NCI-H748 (cell line): ENCODE measurements at regions not wholly inside any gene's neighbourhood (a gene's known extent, or its start where the extent isn't known, plus 50 kb on each side); places are given as distances from the start of the nearest gene placed in this dataset.

Experiments used
- DNase-seq: peaks from one replicate; lab custom pipeline; 2025; ENCODE audit not compliant: unreplicated experiment; lab: John Stamatoyannopoulos, UW

DNA sequence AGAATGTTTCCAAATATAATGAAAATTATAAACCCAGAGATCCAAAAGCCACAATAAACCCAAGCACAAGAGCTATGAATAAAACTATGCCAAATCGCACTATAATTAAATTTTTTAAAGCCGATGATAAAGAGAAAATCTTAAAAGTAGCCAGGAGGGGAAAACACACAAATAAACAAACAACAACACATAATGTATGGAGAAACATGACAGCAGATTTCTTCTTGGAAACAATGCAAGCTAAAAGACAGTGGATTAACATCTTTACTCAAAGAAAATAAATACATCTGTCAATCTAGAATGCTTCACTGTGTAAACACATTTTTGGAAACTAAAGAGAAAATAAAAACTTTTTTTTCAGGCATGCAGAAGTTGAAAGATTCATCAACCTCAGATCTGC is 53.0 kb upstream of the SMOX start:
- no peak for DNase-seq

DNA sequence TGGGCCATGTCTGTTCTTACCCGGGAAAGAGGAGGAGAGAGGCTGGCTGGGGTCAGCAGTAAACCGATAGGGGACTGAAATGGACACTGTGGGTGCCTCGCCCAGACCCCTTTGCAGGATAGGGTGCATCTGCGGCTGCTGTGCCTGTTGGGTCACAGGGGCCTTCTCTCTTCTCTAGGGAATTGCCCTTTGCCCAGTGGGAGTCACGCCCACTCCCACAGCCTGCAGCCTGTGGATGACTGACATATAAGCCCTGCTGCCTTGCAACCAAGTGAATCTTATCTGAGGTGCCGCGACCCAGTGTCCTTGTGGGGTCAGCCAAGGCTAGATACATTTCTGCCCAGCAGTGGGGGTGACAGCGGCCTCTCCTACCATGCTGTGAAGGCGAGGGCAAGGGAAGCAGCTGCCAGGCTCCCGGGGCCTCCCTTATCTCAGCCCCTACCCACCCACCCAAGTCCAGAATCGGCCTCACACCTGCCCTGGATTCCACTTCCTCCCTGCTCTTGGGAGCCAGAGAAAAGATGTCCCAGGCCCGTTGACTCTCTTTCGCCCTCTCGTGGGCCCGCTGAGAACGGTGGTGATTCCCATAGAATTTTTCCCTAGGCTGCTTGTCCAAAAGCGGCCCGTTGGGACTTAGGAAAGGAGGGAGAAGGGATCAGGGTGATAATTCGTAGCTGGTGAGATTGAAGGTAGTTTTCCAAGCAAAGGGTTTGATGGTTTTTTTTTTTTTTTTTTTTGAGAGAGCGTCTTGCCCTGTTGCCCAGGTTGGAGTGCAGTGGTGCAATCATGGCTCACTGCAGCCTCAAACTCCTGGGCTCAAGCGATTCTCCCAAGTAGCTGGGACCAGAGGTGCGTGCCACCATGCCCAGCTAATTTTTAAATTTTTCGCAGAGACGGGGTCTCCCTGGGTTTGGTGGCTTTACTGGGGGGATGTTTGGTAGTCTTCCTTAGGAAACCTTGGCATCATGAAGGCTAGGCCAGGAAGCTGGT is 56.8 kb upstream of the SMOX start:
- peak; percentile 59 for DNase-seq

DNA sequence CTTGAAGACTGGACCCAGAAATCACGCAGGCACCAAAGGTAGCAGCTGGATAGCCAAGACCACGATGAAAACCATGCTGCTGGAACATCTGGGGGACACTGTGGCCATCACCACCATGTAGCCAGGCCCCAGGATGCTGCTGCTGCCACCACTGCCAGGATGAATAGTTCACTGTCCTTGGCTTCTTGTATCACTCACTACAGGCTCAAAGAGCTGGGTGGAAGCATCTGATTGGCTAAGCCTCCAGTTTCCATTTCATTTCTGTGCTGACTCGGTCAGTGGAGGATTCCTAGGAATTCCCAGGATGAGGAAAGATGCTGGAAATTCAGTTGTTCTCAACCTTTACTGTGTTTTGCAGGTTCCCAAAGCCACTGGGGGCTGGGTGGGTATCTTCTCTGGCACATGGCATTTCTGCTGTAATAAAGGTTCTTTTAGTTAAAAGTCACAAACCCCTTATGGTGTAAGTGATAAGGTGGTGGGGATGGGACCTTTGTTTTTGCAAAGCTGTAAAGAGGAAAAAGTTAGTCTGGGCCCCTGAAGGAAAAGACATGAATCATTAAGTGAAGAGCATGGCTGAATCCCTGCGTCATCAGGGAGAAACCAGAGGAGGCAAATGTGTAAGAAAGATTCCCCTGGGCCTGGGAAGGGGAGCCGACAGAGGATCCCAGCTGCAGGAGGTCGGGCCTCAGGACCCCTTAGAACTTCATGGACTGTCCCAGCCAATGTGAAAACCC is 57.7 kb upstream of the SMOX start:
- no peak for DNase-seq

DNA sequence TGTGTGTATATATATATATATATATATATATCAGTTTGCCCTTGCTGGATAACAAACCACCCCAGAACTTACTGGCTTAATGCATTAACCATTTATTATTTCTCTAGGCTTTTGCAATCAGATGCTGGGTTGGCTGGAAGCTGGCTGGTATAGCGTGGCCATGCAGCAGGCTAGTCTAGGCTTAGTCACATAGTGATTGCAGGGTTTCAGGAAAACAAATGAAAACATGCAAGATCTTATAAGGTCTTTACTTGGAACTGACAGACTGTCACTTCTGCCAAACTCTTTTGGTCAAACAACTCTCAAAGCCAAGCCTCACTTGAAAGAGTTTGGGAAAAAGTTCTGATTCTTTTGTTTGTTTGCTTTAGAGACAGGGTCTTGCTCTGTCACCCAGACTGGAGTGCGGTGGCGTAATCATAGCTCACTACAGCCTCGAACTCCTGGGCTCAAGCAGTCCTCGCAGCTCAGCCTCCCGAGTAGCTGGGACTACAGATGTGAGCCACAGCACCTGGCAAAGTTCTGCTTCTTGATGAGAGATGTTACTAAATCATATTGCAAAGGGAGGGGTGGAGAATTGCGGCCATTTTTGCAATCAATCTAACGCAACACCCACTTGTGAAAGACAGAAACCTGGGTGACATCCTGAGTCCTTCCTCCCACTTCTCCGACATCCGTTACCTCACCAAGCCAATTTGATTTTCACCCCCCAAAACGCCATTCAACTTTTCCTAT is 58.7 kb upstream of the SMOX start:
- no peak for DNase-seq

DNA sequence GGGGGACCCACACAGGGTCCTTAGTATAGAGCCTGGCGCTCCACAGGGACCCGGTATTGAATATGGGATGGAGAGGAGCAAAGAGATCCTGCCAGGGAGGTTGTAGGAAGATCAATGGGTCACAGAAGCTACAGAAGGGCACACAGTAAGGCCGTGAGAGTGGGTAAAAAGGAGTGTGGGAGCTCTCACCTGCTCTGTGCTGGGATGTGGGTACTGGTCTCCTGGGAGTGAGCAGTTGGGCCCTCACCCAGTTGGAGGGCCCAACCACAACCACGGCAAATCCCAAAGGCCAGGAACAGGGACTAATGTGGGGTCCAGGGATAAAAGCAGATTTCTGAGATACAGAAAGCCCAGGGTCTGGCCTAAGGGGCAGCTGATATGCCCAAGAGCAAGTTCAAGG is 59.9 kb upstream of the SMOX start:
- no peak for DNase-seq

DNA sequence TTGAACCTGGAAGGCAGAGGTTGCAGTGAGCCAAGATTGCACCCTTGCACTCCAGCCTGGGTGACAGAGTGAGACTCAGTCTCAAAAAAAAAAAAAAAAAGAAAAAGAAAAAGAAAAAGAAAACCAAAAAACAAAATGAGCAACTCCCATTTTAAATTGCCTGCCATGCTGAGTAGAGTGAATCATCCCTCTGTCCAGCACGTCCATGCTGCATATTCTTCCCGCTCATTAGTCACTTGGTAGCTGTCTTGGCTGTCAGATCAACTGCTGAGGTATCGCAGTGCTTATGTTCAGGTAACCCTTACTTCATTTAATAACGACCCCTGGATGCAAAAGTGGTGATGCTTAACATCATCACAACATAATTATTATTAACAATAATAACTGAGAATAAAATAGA is 60.7 kb upstream of the SMOX start:
- no peak for DNase-seq

DNA sequence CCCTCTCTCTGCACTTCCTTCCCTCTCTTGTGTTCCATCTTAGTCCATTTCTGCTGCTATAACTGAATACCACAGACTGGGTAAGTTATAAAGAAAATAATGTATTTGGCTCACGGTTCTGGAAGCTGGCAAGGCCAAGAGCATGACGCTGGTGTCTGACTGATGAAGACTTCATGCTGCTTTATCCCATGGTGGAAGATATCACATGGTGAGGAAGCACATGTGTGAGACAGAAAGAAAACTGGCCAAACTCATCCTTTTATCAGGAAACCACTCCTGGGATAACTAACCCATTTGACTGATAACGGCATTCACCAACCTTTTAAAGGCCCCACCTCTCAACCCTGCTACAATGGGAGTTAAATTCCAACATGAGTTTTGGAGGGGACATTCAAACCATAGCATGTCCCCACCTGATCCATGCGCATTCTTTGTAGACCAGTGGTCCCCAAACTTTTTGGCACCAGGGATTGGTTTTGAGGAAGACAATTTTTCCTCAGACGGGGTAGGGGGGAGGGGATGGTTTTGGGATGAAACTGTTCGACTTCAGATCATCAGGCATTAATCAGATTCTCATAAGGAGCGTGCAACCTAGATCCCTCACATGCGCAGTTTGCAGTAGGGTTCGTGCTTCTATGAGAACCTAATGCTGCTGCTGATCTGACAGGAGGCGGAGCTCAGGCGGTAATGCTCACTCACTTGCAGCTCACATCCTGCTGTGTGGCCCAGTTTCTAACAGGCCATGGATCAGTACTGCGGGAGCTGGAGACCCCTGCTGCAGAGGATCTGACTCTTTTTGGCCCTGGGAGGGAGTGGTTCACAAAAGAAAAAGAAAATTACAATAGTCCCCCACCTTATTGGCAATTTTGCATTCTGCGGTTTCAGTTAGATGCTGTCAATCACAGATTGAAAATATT is 61.6 kb upstream of the SMOX start:
- no peak for DNase-seq

DNA sequence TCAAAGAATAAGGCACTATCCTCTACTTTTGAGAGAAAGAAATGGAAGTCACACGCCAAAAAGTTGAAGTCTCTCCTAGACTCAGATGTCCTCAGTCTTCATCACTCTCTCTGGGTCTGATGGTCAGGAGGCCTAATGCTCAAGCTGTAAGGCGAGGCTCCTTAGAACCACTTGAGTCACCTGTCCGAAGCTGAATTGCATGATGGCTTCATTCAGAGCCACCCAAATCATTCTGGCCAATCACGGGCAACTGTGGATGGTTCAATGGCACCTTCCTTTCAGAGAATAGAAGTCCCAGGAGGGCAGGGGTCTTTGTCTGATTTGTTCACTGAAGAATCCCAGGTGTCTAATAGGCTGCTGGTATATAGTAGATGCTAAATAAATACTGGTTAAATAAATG is 63.9 kb upstream of the SMOX start:
- DNase-seq, result no peak

DNA sequence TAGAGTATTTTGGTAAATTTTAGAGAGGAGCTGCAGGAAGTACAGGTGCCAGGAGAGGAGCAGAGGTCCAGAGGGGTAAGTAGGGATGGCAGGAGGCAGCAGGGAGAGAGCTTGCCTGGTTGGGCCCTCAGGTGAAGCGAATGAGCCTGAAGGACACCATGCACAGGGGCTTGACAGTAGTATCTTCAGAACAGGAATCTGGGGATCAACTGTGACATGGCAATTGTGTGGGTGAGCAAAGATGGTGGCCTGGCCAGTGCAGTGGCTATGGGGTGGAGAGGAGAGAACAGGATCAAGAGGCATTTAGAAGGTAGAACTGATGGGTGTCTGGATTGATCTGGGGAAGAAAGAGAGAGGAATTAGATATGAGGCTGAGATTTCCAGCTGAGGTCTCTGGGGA is 64.5 kb upstream of the SMOX start:
- DNase-seq, result no peak

DNA sequence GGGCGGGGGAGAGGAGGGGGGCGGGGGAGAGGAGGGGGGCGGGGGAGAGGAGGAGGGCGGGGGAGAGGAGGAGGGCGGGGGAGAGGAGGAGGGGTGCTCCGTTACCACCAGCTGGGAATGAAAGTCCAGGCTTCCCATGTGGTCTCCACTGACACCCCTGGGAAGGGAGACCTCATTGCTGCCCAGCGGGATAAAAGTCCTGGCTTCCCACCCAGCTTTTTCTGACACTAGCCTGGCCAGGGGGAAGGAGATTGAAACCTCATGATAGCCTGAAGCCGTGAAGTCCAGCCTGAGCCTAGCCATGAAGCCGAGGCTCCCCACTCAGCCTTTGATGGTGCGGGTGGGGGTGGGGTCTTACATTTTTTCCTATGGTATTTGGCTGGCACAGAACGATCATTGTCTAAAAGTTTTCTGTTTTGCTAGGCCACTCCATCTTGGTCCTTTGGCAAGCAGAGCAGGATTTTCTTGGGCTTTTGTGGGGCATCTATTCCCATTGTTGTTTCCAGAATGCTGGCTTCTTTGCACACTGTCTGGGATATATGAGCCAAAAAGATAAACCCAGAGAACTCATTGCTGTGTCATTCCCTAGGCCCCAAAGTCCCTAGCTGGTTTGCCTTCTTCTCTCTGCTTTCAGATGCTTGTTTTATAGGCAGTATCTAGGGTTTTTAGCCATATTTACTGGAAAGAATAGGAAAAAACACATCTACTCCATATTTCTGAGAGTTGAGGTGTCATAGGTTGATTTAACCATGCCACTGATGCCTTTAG is 65.3 kb upstream of the SMOX start:
- no peak for DNase-seq

DNA sequence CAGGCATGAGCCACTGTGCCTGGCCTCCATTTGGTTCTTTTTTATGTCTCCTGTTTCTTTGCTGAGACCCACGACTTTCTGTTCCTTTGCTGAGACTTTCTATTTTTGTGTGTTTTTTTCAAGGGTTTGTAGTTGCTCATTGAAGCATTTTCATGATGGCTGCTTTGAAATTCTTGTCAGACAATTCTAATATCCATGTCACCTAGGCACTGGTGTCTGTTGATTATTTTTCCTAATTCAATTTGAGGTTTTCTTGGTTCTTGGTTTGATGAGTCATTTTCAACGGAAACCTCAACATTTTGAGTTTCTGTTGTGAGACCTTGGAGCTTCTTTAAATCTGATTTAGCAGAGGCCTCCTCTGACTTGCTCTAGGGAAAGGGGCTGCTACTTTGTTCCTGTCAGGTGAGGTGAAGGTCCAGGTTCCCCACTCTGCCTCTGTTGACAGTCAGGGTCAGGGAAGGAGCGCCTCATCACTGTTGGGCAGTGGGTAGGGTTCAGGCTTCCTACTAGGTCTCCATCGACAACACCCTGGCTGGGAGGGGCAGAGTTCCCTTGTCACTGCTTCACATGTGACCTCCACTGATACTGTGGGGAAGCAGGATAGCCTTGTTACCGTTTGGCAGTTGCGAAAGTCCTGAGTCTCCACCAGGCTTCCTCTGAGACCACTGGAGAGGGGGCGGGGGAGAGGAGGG is 66.1 kb upstream of the SMOX start:
- no peak for DNase-seq

DNA sequence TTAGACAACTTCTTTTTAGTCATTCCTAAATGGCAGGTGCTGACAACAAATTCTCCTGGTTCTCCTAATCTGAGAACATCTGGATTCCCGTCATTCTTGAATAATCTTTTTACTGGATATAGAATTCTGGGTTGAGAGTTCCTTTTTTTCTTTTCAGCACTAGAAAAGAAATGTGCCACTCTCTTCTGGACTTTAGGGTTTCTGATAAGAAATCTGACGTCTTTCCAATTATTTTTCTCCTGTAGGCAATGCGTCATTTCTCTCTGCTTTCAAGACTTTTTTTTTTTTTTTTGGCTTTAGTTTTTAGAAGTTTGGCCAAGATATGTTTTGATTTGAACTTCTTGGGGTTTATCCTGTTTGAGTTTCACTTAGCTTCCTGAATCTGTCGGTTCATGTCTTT is 66.1 kb upstream of the RNF24 start:
- DNase-seq, result no peak

DNA sequence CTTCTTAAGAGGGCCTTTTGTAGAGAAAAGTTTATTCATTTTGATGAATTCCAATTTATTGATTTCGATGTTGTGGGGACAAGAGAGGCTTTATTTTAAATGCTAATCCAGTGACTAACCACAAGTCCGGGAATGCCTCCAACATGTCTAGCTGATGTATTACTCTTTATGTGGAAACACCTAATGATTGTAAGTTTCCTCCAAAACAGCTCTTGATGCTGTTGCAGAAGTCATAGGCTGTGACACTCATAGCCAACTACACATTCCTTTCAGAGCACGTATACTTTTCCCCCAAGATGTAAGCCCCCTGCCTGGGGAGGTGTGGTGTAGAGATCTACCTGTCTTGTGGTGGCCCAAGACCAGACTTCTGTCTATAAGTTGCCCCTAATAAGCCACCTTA is 61.3 kb upstream of the RNF24 start:
- DNase-seq, result no peak

DNA sequence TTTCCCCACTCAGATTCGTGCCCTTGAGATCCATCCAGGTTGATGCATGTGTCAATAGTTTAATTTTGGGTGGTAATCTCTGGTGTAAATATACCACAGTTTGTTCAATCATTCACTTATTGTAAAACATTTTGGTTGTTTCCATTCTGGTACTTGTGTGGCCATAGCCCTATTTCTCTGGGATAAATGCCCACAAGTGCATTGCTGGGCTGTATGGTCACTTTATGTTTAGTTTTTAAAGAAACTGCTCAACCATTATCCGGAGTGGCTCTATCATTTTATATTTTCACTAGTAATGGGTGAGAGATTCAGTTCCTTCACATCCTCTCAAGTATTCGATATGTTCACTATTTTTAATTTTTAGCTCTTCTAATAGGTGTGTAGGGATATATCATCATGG is 60.7 kb upstream of the RNF24 start:
- DNase-seq, result no peak

DNA sequence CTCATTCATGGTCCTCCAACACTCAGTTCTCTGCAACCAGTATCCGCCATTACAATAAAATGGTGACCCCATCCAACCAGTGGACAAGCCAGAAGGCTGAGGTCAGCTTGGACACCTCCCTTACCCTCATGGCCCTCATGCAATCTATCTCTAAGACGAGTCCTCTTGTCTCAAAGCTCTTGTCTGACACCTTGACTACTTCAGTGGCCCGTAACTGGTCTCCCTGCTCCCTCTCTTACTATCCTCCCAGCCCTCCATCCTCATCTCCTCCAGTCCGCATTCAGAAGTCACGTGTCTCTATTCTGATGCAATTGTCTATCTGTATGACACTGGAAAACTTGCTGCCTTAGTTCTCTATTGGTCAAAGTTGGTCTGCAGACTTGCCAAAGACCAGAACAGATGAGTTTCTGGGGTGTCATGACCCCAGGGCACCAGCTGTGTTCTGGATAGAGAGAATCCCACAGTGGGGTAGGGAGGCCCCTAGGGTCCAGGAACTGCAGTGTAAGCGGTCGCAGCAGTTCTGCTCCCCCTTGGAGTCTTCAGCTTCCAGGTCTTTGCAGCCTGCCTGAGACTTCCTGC is 59.6 kb upstream of the RNF24 start:
- no peak for DNase-seq

DNA sequence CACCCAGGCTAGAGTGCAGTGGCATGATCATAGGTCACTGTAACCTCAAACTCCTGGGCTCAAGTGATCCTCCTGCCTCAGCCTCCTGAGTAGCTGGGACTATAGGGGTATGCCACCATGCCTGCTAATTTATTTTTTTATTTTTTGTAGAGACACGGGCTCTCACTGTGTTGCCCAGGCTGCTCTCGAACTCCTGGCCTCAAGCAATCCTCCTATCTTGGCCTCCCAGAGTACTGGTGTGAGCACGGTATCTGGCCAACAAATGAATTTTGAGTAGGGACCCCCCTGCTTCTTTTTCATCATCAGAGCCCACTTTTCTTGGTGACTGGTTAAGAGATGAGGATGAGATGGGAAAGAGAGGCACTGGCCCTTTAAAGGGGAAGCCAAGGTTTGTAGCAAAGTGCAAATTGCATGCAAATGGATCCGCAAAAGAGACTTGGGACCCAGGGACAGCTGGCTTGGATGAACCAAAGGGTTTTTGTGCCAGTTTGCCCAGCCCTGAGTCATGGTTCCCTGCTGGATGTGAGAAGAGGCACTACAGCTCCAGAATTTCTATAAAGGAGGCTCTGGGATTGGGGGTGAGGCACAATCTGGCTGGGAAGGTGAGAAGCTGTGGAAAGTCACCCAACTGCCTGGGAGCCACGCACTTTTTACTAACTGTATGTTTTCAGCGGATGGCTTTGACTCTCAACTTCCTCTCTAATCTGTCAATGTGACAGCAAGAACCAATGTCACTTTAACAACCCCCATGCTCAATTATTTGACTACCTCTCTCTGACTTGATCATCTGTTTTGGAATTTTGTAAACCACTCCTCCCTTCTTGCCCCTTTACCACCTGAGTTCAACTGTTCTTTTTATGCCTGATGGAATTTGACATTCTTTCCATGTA is 58.7 kb upstream of the RNF24 start:
- no peak for DNase-seq

DNA sequence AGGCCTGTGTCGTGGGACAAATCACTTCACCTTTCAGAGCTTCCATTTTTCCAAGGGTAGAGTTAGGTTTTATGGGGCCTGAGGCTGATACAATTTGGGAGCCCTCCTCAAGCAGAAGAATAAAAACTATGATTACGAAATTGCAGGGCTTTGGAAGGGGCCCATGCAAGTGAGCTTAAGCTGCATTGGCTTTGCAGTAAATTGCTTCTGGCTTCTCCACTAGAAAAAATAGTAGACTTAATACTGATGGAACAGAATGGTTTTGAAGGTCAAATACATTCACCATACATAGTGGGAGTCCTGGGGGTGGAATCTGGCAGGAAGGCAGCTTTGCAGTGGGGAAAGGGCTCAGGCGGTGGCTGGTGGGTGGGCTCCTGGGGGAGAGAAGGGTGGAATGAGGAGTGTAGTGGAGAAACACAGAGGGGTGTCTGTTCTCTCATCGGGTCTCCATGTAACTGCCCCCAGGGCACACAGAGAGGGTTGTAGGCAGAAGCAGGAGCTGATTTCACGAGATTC is 55.9 kb upstream of the RNF24 start:
- DNase-seq, result no peak
